ENCODE measurements at regions not wholly inside any gene's neighbourhood (a gene's known extent, or its start where the extent isn't known, plus 50 kb on each side); places are given as distances from the start of the nearest gene placed in this dataset.

GRCh38 chr6:105790635-105791034 lies 295.5 kb upstream of the PRDM1 start:
- H3K4me3 ChIP-seq (ENCODE audit: low read depth, low read length) = no peak overlapping the region
- no peaks in the 10 kb centered on the region for H3K4me1 ChIP-seq (ENCODE audit: control insufficient read depth, insufficient read depth, low read length)
- H3K9me3 ChIP-seq (ENCODE audit: control insufficient read depth, insufficient read depth, low read length) = no peaks in the 10 kb centered on the region
- H3K36me3 ChIP-seq (ENCODE audit: control insufficient read depth, insufficient read depth, low read length) = no peaks in the 10 kb centered on the region
- H3K9ac ChIP-seq (ENCODE audit: low read depth, low read length) = no peak overlapping the region
- H3K27me3 ChIP-seq (ENCODE audit: control insufficient read depth, insufficient read depth, low read length) = no peaks in the 10 kb centered on the region

- no peaks in the 10 kb centered on the region for H3K27me3 ChIP-seq (ENCODE audit: control insufficient read depth, insufficient read depth, low read length)
- H3K9me3 ChIP-seq (ENCODE audit: control insufficient read depth, insufficient read depth, low read length) = no peaks in the 10 kb centered on the region
- no peaks in the 10 kb centered on the region for H3K4me1 ChIP-seq (ENCODE audit: control insufficient read depth, insufficient read depth, low read length)
- H3K36me3 ChIP-seq (ENCODE audit: control insufficient read depth, insufficient read depth, low read length) = no peaks in the 10 kb centered on the region
- H3K4me3 ChIP-seq (ENCODE audit: low read depth, low read length) = no peak overlapping the region
- no peak overlapping the region for H3K9ac ChIP-seq (ENCODE audit: low read depth, low read length)
Measured at GRCh38 chr6:105789935-105790334, 296.2 kb upstream of the PRDM1 start.

GRCh38 chr6:105787747-105788146 lies 298.4 kb upstream of the PRDM1 start:
- Histone ChIP-seq H3K36me3 (ENCODE audit: control insufficient read depth, insufficient read depth, low read length) (no peaks in the 10 kb centered on the region), H3K9me3 (ENCODE audit: control insufficient read depth, insufficient read depth, low read length) (no peaks in the 10 kb centered on the region), H3K9ac (ENCODE audit: low read depth, low read length) (no peak overlapping the region), H3K4me3 (ENCODE audit: low read depth, low read length) (no peak overlapping the region), H3K27me3 (ENCODE audit: control insufficient read depth, insufficient read depth, low read length) (no peaks in the 10 kb centered on the region), H3K4me1 (ENCODE audit: control insufficient read depth, insufficient read depth, low read length) (no peaks in the 10 kb centered on the region)

- no peaks in the 10 kb centered on the region for H3K4me1 ChIP-seq (ENCODE audit: control insufficient read depth, insufficient read depth, low read length)
- H3K4me3 ChIP-seq (ENCODE audit: low read depth, low read length) = no peak overlapping the region
- no peak overlapping the region for H3K9ac ChIP-seq (ENCODE audit: low read depth, low read length)
Measured at GRCh38 chr6:105786890-105787655, 299.1 kb upstream of the PRDM1 start.

GRCh38 chr6:105786449-105786848 lies 299.7 kb upstream of the PRDM1 start:
- Histone ChIP-seq H3K9ac (ENCODE audit: low read depth, low read length) (no peak overlapping the region), H3K27me3 (ENCODE audit: control insufficient read depth, insufficient read depth, low read length) (no peaks in the 10 kb centered on the region), H3K36me3 (ENCODE audit: control insufficient read depth, insufficient read depth, low read length) (no peaks in the 10 kb centered on the region), H3K4me1 (ENCODE audit: control insufficient read depth, insufficient read depth, low read length) (no peaks in the 10 kb centered on the region), H3K9me3 (ENCODE audit: control insufficient read depth, insufficient read depth, low read length) (no peaks in the 10 kb centered on the region), H3K4me3 (ENCODE audit: low read depth, low read length) (no peak overlapping the region)

More at GRCh38 chr6:105786890-105787655, 299.1 kb upstream of the PRDM1 start:
- H3K36me3 ChIP-seq (ENCODE audit: control insufficient read depth, insufficient read depth, low read length) = no peaks in the 10 kb centered on the region
- H3K9me3 ChIP-seq (ENCODE audit: control insufficient read depth, insufficient read depth, low read length) = no peaks in the 10 kb centered on the region
- no peaks in the 10 kb centered on the region for H3K27me3 ChIP-seq (ENCODE audit: control insufficient read depth, insufficient read depth, low read length)

- H3K9me3 ChIP-seq (ENCODE audit: control insufficient read depth, insufficient read depth, low read length) = no peaks in the 10 kb centered on the region
- H3K4me1 ChIP-seq (ENCODE audit: control insufficient read depth, insufficient read depth, low read length) = no peaks in the 10 kb centered on the region
- no peaks in the 10 kb centered on the region for H3K36me3 ChIP-seq (ENCODE audit: control insufficient read depth, insufficient read depth, low read length)
- H3K9ac ChIP-seq (ENCODE audit: low read depth, low read length) = no peak overlapping the region
- H3K4me3 ChIP-seq (ENCODE audit: low read depth, low read length) = no peak overlapping the region
- H3K27me3 ChIP-seq (ENCODE audit: control insufficient read depth, insufficient read depth, low read length) = no peaks in the 10 kb centered on the region
Measured at GRCh38 chr6:105785066-105785811, 300.9 kb upstream of the PRDM1 start.

- no peaks in the 10 kb centered on the region for H3K27me3 ChIP-seq (ENCODE audit: control insufficient read depth, insufficient read depth, low read length)
- H3K9me3 ChIP-seq (ENCODE audit: control insufficient read depth, insufficient read depth, low read length) = no peaks in the 10 kb centered on the region
- H3K36me3 ChIP-seq (ENCODE audit: control insufficient read depth, insufficient read depth, low read length) = no peaks in the 10 kb centered on the region
- H3K4me3 ChIP-seq (ENCODE audit: low read depth, low read length) = no peak overlapping the region
- H3K9ac ChIP-seq (ENCODE audit: low read depth, low read length) = no peak overlapping the region
- H3K4me1 ChIP-seq (ENCODE audit: control insufficient read depth, insufficient read depth, low read length) = no peaks in the 10 kb centered on the region
Measured at GRCh38 chr6:105784179-105784578, 302.0 kb upstream of the PRDM1 start.

GRCh38 chr6:105783333-105783935 lies 302.7 kb upstream of the PRDM1 start:
- Histone ChIP-seq H3K4me1 (ENCODE audit: control insufficient read depth, insufficient read depth, low read length) (no peaks in the 10 kb centered on the region), H3K9ac (ENCODE audit: low read depth, low read length) (no peak overlapping the region), H3K9me3 (ENCODE audit: control insufficient read depth, insufficient read depth, low read length) (no peaks in the 10 kb centered on the region), H3K27me3 (ENCODE audit: control insufficient read depth, insufficient read depth, low read length) (no peaks in the 10 kb centered on the region), H3K36me3 (ENCODE audit: control insufficient read depth, insufficient read depth, low read length) (no peaks in the 10 kb centered on the region), H3K4me3 (ENCODE audit: low read depth, low read length) (no peak overlapping the region)

- H3K9ac ChIP-seq (ENCODE audit: low read depth, low read length) = no peak overlapping the region
- no peaks in the 10 kb centered on the region for H3K9me3 ChIP-seq (ENCODE audit: control insufficient read depth, insufficient read depth, low read length)
- H3K4me1 ChIP-seq (ENCODE audit: control insufficient read depth, insufficient read depth, low read length) = no peaks in the 10 kb centered on the region
- no peaks in the 10 kb centered on the region for H3K27me3 ChIP-seq (ENCODE audit: control insufficient read depth, insufficient read depth, low read length)
- no peaks in the 10 kb centered on the region for H3K36me3 ChIP-seq (ENCODE audit: control insufficient read depth, insufficient read depth, low read length)
- H3K4me3 ChIP-seq (ENCODE audit: low read depth, low read length) = no peak overlapping the region
Measured at GRCh38 chr6:105781915-105782314, 304.2 kb upstream of the PRDM1 start.

GRCh38 chr6:105781248-105781647 lies 304.9 kb upstream of the PRDM1 start:
- H3K27me3 ChIP-seq (ENCODE audit: control insufficient read depth, insufficient read depth, low read length) = no peaks in the 10 kb centered on the region
- no peaks in the 10 kb centered on the region for H3K36me3 ChIP-seq (ENCODE audit: control insufficient read depth, insufficient read depth, low read length)
- H3K9me3 ChIP-seq (ENCODE audit: control insufficient read depth, insufficient read depth, low read length) = no peaks in the 10 kb centered on the region
- no peak overlapping the region for H3K4me3 ChIP-seq (ENCODE audit: low read depth, low read length)
- H3K4me1 ChIP-seq (ENCODE audit: control insufficient read depth, insufficient read depth, low read length) = no peaks in the 10 kb centered on the region
- no peak overlapping the region for H3K9ac ChIP-seq (ENCODE audit: low read depth, low read length)

- no peak overlapping the region for H3K9ac ChIP-seq (ENCODE audit: low read depth, low read length)
- peaks cover 3% of the 10 kb centered on the region for H3K9me3 ChIP-seq (ENCODE audit: control insufficient read depth, insufficient read depth, low read length)
- no peak overlapping the region for H3K4me3 ChIP-seq (ENCODE audit: low read depth, low read length)
- no peaks in the 10 kb centered on the region for H3K36me3 ChIP-seq (ENCODE audit: control insufficient read depth, insufficient read depth, low read length)
- H3K27me3 ChIP-seq (ENCODE audit: control insufficient read depth, insufficient read depth, low read length) = no peaks in the 10 kb centered on the region
- no peaks in the 10 kb centered on the region for H3K4me1 ChIP-seq (ENCODE audit: control insufficient read depth, insufficient read depth, low read length)
Measured at GRCh38 chr6:105780146-105780860, 305.8 kb upstream of the PRDM1 start.

Data from iPS-15b (cell line).